ENCODE measurements at regions not wholly inside any gene's neighbourhood (a gene's known extent, or its start where the extent isn't known, plus 50 kb on each side); places are given as distances from the start of the nearest gene placed in this dataset.
"Not testable (repeated sequence)": the region's sequence is repeated elsewhere in the genome, so short reads cannot be mapped to it uniquely, and the experiment has no call there.

DNA sequence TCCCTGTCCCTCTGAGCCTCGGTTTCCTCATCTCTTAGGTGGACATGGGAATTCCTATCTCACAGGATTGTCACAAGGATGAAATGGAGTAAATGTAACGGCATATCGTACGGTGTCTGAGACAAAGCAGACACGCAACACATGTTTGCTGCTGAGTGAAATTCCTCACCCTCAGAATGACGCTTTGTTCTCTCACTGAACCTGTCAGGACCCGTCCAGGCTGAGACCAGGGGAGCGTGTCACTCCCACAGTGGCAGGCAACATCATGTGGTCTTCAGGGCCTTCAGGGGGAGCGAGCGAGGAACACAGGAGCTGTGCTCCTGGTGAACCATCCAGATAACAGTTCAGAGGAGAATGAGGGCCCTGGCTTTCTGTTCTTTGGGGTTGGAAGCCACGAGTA, 74.2 kb downstream of the TOMM20 start:
- ChIA-PET POLR2A (interaction anchor here (0.6 to 1.1 kb wide), 2 partner anchors 30 to 74 kb away, joined by 3 to 5 read pairs; no protein-coding TSS in a partner anchor), CTCF (interaction anchor here (0.6 kb wide), 1 partner anchor 991 kb away, joined by 3 read pairs; no protein-coding TSS in a partner anchor)
- Mint-ChIP-seq H3K4me1 (ENCODE audit: low read depth) (peaks cover 19% of the 10 kb centered on the region), H3K36me3 (ENCODE audit: low read depth) (no peaks in the 10 kb centered on the region), H3K4me3 (no peak overlapping the region), H3K27ac (no peak overlapping the region), H3K27me3 (no peaks in the 10 kb centered on the region), H3K9me3 (no peaks in the 10 kb centered on the region)
- ATAC-seq, result no peak
- DNase-seq, result no peak
- TF ChIP-seq, protein P1, sequence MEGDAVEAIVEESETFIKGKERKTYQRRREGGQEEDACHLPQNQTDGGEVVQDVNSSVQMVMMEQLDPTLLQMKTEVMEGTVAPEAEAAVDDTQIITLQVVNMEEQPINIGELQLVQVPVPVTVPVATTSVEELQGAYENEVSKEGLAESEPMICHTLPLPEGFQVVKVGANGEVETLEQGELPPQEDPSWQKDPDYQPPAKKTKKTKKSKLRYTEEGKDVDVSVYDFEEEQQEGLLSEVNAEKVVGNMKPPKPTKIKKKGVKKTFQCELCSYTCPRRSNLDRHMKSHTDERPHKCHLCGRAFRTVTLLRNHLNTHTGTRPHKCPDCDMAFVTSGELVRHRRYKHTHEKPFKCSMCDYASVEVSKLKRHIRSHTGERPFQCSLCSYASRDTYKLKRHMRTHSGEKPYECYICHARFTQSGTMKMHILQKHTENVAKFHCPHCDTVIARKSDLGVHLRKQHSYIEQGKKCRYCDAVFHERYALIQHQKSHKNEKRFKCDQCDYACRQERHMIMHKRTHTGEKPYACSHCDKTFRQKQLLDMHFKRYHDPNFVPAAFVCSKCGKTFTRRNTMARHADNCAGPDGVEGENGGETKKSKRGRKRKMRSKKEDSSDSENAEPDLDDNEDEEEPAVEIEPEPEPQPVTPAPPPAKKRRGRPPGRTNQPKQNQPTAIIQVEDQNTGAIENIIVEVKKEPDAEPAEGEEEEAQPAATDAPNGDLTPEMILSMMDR (IDR thresholded peaks at IDR 0.05), result no peak
- intact Hi-C loops (cut with micrococcal nuclease), result no loop called here

DNA sequence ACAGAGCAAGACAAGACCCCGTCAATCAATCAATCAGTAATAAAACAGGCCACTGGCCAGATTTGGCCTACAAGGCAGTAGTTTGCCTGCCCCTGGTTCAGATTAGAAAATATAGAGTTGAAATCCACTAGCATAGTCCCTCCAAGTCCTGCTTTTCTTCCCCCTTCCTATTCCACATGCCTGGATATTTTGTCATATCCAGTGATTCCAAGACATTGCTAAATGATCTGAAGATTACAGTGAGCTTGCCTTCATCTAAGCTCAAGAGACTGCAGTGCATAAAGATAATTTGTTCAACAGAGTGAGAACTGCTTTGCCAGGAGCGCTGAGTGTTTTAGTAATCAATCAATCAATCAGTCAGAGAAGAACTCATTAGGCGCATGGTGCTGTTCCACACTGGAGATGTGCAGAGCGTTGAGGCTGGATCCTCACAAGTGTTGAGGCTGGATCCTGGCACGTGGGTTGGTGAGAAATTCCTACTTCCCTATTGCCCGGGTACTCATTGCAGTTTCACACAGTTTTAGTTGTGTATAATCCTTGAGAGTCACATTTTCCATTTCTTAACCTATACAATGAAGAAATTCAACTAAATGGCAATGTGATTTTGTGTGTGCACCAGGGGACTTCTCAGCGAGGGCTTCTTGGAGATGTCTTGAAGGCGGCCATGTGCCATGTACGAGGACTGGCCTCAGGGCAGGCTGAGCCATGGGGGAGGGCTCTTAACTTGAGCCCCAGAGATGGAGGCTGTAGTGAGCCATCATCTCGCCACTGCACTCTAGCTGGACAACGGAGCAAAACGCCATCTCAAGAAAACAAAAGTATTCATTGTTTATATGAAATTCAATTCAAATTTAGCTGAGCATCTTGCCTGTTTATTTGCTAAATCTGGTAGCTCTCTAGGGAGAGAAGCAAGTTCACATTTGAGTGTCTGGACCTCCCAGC, 76.3 kb downstream of the TOMM20 start:
- intact Hi-C loops (cut with micrococcal nuclease), result no loop called here
- peaks cover 33% of the 10 kb centered on the region for H3K4me1 Mint-ChIP-seq (ENCODE audit: low read depth)
- H3K27me3 Mint-ChIP-seq, result no peaks in the 10 kb centered on the region
- ChIA-PET CTCF (no interaction called here), POLR2A (interaction anchor here (1.0 kb wide), 1 partner anchor 22 kb away, joined by 3 read pairs; no protein-coding TSS in a partner anchor)
- DNase-seq (no peak), ATAC-seq (no peak)
- H3K4me3 Mint-ChIP-seq, result no peak overlapping the region
- H3K27ac Mint-ChIP-seq, result no peak overlapping the region
- H3K9me3 Mint-ChIP-seq, result no peaks in the 10 kb centered on the region
- TF ChIP-seq, protein P1 (IDR thresholded peaks at IDR 0.05), result no peak
- H3K36me3 Mint-ChIP-seq (ENCODE audit: low read depth), result no peaks in the 10 kb centered on the region

DNA sequence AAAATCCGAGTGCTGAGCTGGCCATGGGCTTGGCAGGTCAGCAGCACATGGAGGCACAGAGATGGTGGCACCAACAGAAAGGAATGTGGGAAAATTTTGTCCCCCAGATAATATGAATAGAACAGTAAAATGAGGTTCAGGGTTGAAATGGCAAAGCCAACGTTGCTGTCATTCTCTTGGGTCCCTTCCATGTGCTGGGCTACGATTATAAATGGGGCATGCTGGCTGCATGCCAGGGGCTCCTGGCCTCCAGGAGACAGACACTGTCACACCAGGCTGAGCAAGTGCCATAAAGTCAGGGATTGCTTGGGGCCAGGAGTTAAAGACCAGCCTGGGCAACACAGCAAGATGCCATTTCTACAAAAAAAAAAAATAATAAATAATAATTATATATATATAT, 77.1 kb downstream of the TOMM20 start:
- Mint-ChIP-seq H3K9me3 (no peaks in the 10 kb centered on the region), H3K36me3 (ENCODE audit: low read depth) (no peaks in the 10 kb centered on the region), H3K4me3 (no peak overlapping the region), H3K27ac (no peak overlapping the region), H3K4me1 (ENCODE audit: low read depth) (peaks cover 30% of the 10 kb centered on the region), H3K27me3 (no peaks in the 10 kb centered on the region)
- ATAC-seq, result no peak
- TF ChIP-seq, protein P1 (IDR thresholded peaks at IDR 0.05), result no peak
- CTCF ChIA-PET, result no interaction called here
- DNase-seq, result no peak
- intact Hi-C loops (cut with micrococcal nuclease), result no loop called here
- POLR2A ChIA-PET, result interaction anchor here (1.0 kb wide), 1 partner anchor 23 kb away, joined by 3 read pairs; no protein-coding TSS in a partner anchor

DNA sequence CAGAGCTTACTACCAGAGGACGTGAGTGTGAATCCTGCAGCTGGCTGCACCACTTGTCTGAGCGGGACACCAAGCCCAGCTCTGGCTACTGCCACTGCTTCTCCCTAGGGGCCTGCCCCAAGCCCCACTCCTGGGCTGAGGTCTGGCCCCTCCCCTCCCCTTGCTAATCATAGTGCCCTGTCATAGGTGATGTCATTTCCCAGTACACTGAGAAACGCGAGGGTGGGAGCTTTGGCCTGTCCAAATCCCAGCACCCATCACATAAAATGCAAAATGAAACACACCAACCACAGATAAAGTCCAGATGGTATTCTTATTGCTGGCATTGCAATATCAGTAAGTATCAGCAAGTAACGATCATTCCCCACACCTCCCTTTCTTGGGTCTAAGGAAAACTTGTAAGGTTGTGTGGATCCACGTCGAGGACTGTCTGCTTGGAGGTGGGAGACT, 77.7 kb downstream of the TOMM20 start:
- intact Hi-C loops (cut with micrococcal nuclease), result no loop called here
- no peaks in the 10 kb centered on the region for H3K36me3 Mint-ChIP-seq (ENCODE audit: low read depth)
- ATAC-seq (peak; percentile 60), DNase-seq (no peak)
- no peak overlapping the region for H3K27ac Mint-ChIP-seq
- peaks cover 34% of the 10 kb centered on the region for H3K4me1 Mint-ChIP-seq (ENCODE audit: low read depth)
- TF ChIP-seq, protein P1 (IDR thresholded peaks at IDR 0.05), result no peak
- no peaks in the 10 kb centered on the region for H3K9me3 Mint-ChIP-seq
- ChIA-PET CTCF (no interaction called here), POLR2A (no interaction called here)
- no peaks in the 10 kb centered on the region for H3K27me3 Mint-ChIP-seq
- no peak overlapping the region for H3K4me3 Mint-ChIP-seq

DNA sequence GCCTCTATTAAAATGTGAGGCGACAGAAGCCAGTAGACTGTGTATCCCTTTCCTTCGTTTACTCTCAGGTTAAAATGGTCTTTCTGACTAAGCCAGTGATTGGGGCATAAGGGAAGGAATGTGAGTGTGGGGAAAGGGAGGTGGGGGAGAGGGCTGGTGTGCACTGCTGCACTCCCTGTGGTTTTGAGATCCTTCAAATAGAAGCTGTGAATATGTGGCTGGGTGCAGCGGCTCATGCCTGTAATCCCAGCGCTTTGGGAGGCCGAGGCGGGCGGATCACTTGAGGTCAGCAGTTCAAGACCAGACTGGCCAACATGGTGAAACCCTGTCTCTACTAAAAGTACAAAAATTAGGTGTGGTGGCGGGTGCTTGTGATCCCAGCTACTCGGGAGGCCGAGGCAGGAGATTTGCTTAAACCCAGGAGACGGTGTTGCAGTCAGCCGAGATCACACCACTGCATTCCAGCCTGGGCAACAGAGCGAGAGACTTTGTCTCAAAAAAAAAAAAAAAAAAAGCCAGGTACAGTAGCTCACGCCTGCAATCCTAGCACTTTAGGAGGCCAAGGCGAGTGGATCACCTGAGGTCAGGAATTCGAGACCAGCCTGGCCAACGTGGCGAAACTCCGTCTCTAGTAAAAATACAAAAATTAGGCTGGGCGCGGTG, 78.8 kb downstream of the TOMM20 start:
- intact Hi-C loops (cut with micrococcal nuclease); H3K9me3 Mint-ChIP-seq; DNase-seq; H3K36me3 Mint-ChIP-seq (ENCODE audit: low read depth); POLR2A ChIA-PET; H3K27ac Mint-ChIP-seq; H3K4me3 Mint-ChIP-seq; ATAC-seq; H3K27me3 Mint-ChIP-seq: not testable (repeated sequence)
- CTCF ChIA-PET, result interaction anchor here (1.6 kb wide), 1 partner anchor 16 kb away, joined by 3 read pairs; no protein-coding TSS in a partner anchor
- H3K4me1 Mint-ChIP-seq (ENCODE audit: low read depth), result peaks cover 44% of the 10 kb centered on the region

Measured in activated CD8-positive, alpha-beta T cell treated with anti-CD3 and anti-CD28 coated beads for 36 hours (primary cell).